Omental fat pad (tissue), 3 donors: ENCODE measurements at regions not wholly inside any gene's neighbourhood (a gene's known extent, or its start where the extent isn't known, plus 50 kb on each side); places are given as distances from the start of the nearest gene placed in this dataset.

ENCODE experiments used
- ATAC-seq: fragments of 150-250 bp; one replicate; pipeline ENCODE4 v1.9.1; 2016; ENCODE audit warnings: mild to moderate bottlenecking, moderate library complexity; ENCODE audit not compliant: low FRiP score
- DNase-seq: peaks from one replicate; pipeline ENCODE4 v3.0.0-alpha.2; 2019; ENCODE audit warnings: low spot score
- CTCF ChIP-seq, 3 donors: fragments of 450-650 bp; IDR thresholded peaks; one replicate each; pipeline ENCODE4 v1.5.1; 2016 to 2017; ENCODE audit warnings: antibody characterized with exemption in 3 of 3, mild to moderate bottlenecking in 3 of 3, moderate library complexity in 2 of 3

GRCh38 chr12:112638420-112638819 is 153.1 kb upstream of the RPH3A start:
- DNase-seq: no peak
- ATAC-seq: no peak
- no peak for TF ChIP-seq CTCF (IDR thresholded peaks at IDR 0.05)

DNA sequence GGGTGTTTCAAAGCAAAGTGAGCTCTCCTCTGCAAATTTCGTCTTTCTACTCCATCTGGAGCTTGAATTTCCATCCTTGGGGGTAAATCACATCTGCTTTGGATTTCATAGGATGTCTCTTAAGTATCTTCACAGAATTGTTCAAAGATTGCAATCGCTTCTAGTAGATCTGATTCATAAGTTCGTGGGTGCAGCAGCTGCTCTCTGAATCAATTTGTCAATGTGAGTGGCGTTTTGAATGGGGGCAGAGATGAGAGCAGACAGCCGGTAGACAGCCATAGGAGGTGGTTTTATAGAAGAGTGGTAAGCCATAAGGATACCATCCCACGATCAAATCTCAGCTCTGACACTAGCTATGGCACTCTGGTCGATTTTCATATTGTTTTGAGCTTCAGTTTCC is 146.0 kb upstream of the RPH3A start:
- no peak for DNase-seq
- no peak for TF ChIP-seq CTCF (IDR thresholded peaks at IDR 0.05)
- no peak for ATAC-seq

- DNase-seq (no peak), ATAC-seq (no peak)
- no peak for TF ChIP-seq CTCF (IDR thresholded peaks at IDR 0.05)
Measured at GRCh38 chr12:112656141-112656540, 135.4 kb upstream of the RPH3A start.

DNA sequence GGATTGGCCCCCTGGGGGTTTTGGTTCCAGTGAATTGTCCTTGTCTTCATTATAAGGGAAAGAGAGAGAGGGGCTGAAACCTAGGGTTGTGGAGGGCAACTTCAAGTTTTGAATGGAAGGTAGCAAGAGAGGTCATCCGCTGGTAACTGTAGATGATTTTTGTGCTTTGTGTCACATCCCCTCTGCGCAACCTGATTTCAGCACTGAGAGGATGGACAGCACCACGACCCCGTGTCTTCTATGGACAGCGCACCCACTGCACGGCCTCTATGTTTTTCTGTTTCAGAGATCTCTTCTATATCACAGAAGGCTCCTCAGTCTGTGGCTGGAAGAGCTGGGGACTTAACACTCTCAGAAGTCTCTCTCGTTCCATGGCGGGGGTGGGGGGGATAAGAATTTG is 127.0 kb upstream of the RPH3A start:
- DNase-seq: no peak

DNA sequence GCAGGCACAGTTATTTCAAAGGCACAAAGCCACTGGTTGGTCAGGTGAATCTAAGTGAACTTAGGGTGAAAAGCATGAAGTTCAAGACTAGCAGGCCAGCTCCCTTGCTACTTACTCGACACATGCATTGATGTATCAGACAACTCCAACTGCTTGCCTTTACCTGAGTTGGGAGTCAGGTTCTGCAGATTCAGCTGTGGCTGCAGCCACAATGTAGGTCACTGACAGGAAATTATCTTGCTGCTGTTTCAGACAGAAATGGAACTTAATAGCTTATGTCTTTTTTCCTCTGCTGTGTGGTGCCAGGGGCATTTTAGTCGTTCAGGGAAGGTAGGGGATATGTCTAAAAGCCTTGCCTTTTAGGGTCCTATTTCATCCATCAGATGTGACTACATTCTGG is 125.6 kb upstream of the RPH3A start:
- DNase-seq (no peak), ATAC-seq (no peak)
- no peak for TF ChIP-seq CTCF (IDR thresholded peaks at IDR 0.05)

More for the DNA sequence above, 127.0 kb upstream of the RPH3A start:
- no peak for TF ChIP-seq CTCF (IDR thresholded peaks at IDR 0.05)
- no peak for ATAC-seq

- TF ChIP-seq CTCF (IDR thresholded peaks at IDR 0.05): no peak
- ATAC-seq: no peak
- no peak for DNase-seq
Measured at GRCh38 chr12:112671564-112671963, 120.0 kb upstream of the RPH3A start.

GRCh38 chr12:112674539-112674938 is 117.0 kb upstream of the RPH3A start:
- DNase-seq (no peak), ATAC-seq (no peak)
- TF ChIP-seq CTCF (IDR thresholded peaks at IDR 0.05): no peak
